PC-9 (cell line): ENCODE measurements at regions not wholly inside any gene's neighbourhood (a gene's known extent, or its start where the extent isn't known, plus 50 kb on each side); places are given as distances from the start of the nearest gene placed in this dataset.

Experiments
- BruUV-seq: library from RNA; stranded (reverse); fragments of 400-500 nt; replicated peaks from 2 replicates; lab custom pipeline; 2021; lab: Mats Ljungman, UMichigan
- CTCF ChIA-PET: fragments of 300-600 bp; sonication (Branson Sonifier 250); formaldehyde crosslinking; loops from one replicate; lab custom pipeline; 2022; ENCODE audit warnings: antibody characterized with exemption; lab: Charles Lee
- POLR2A ChIA-PET: fragments of 300-600 bp; sonication (Branson Sonifier 250); formaldehyde crosslinking; loops from one replicate; lab custom pipeline; 2022; ENCODE audit warnings: antibody characterized with exemption; ENCODE audit not compliant: unreplicated experiment; lab: Charles Lee
- DNase-seq, 2 experiments: peaks; one replicate each; pipeline versions ENCODE4 v3.0.0 to v3.0.0-alpha.2; 2015 to 2022; ENCODE audit warnings: mixed read lengths in 1 of 2
- H2AFZ ChIP-seq: fragments of 200-600 bp; sonication (generic); 2 replicates; pipeline ENCODE4 v1.8.1; 2017; ENCODE audit warnings: antibody characterized with exemption
- H3F3A ChIP-seq: fragments of 200-600 bp; sonication (generic); 2 replicates; pipeline ENCODE4 v1.8.1; 2017; ENCODE audit warnings: antibody characterized with exemption, mild to moderate bottlenecking, low read depth; ENCODE audit not compliant: insufficient read depth
- H3K27ac ChIP-seq: fragments of 200-600 bp; sonication (generic); 2 replicates; pipeline ENCODE4 v1.6.1; 2016; ENCODE audit warnings: mixed run types
- H3K27me3 ChIP-seq: fragments of 200-600 bp; sonication (generic); 2 replicates; pipeline ENCODE4 v1.6.1; 2016; ENCODE audit warnings: low read depth, mixed run types; ENCODE audit not compliant: insufficient read depth
- H3K36me3 ChIP-seq: fragments of 200-600 bp; sonication (generic); 2 replicates; pipeline ENCODE4 v1.6.1; 2016; ENCODE audit warnings: low read depth, mixed run types
- H3K4me1 ChIP-seq: fragments of 200-600 bp; sonication (generic); replicated peaks from 2 replicates; pipeline ENCODE4 v1.6.1; 2016; ENCODE audit warnings: mixed run types; ENCODE audit not compliant: insufficient read depth
- H3K4me2 ChIP-seq: fragments of 200-600 bp; sonication (generic); 2 replicates; pipeline ENCODE4 v1.6.1; 2017; ENCODE audit warnings: mixed run types
- H3K4me3 ChIP-seq: fragments of 200-600 bp; sonication (generic); 2 replicates; pipeline ENCODE4 v1.6.1; 2016; ENCODE audit warnings: mixed run types
- H3K79me2 ChIP-seq: fragments of 200-600 bp; sonication (generic); 2 replicates; pipeline ENCODE4 v1.6.1; 2017; ENCODE audit warnings: low read depth, mixed run types
- H3K9me2 ChIP-seq: fragments of 200-600 bp; sonication (generic); 2 replicates; pipeline ENCODE4 v1.8.1; 2017; ENCODE audit warnings: mild to moderate bottlenecking; ENCODE audit not compliant: insufficient read depth
- H3K9me3 ChIP-seq: fragments of 200-600 bp; sonication (generic); 2 replicates; pipeline ENCODE4 v1.8.1; 2016; ENCODE audit warnings: low read depth; ENCODE audit not compliant: insufficient read depth
- H4K20me1 ChIP-seq: fragments of 200-600 bp; sonication (generic); 2 replicates; pipeline ENCODE4 v1.8.1; 2017; ENCODE audit not compliant: insufficient read depth
- EZH2 ChIP-seq: fragments of 200-600 bp; sonication (generic); IDR thresholded peaks from 2 replicates; pipeline ENCODE4 v1.8.0; 2017; ENCODE audit warnings: antibody characterized with exemption, low read depth
- intact Hi-C: fragments of 100-400 bp; cut with micrococcal nuclease; formaldehyde crosslinking; loops from one replicate; pipeline ENCODE4 v1.10.0; 2022; ENCODE audit not compliant: unreplicated experiment
- TF ChIP-seq, protein P1 (sequence below): fragments of 200-600 bp; sonication (generic); conservative IDR thresholded peaks from 2 replicates; pipeline ENCODE4 v1.6.1; 2017; ENCODE audit warnings: mixed run types, antibody characterized with exemption, mild to moderate bottlenecking, moderate library complexity

DNA sequence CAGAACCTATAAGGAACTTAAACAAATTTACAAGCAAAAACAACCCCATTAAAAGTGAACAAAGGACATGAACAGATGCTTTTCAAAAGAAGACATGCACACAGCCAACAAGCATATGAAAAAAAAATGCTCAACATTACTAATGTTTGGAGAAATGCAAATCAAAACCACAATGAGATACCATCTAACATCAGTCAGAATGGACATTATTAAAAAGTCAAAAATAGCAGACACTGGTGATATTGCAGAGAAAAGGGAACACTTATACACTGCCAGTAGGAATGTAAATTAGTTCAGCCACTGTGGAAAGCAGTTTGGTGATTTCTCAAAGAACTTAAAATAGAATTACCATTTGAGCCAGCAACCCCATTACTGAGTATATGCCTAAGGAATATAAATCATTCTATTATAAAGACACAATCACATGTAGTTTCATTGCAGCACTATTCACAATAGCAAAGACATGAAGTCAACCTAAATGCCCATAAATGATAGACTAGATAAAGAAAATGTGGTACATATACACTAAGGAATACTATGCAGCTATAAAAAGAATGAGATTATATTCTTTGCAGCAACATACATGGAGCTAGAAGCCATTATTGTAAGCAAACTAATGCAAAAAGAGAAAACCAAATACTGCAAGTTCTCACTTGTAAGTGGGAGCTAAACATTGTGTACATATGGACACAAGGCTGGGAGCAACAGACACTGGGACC is 1509.4 kb downstream of the TECRL start:
- no peak overlapping the region for H2AFZ ChIP-seq
- H3K4me1 ChIP-seq, result no peaks in the 10 kb centered on the region
- no peak for DNase-seq
- no peaks in the 10 kb centered on the region for H4K20me1 ChIP-seq
- no peaks in the 10 kb centered on the region for H3K36me3 ChIP-seq
- H3K9me3 ChIP-seq, result no peaks in the 10 kb centered on the region
- no peaks in the 10 kb centered on the region for H3K9me2 ChIP-seq
- no peaks in the 10 kb centered on the region for H3K79me2 ChIP-seq
- CTCF ChIA-PET, result no interaction called here
- H3K4me2 ChIP-seq, result no peak overlapping the region
- no peak overlapping the region for H3K4me3 ChIP-seq
- intact Hi-C loops, result no loop called here
- no peak overlapping the region for H3K27ac ChIP-seq
- no peaks in the 10 kb centered on the region for H3K27me3 ChIP-seq
- no TSS peak for BruUV-seq
- no peaks in the 10 kb centered on the region for H3F3A ChIP-seq
- TF ChIP-seq, protein P1, sequence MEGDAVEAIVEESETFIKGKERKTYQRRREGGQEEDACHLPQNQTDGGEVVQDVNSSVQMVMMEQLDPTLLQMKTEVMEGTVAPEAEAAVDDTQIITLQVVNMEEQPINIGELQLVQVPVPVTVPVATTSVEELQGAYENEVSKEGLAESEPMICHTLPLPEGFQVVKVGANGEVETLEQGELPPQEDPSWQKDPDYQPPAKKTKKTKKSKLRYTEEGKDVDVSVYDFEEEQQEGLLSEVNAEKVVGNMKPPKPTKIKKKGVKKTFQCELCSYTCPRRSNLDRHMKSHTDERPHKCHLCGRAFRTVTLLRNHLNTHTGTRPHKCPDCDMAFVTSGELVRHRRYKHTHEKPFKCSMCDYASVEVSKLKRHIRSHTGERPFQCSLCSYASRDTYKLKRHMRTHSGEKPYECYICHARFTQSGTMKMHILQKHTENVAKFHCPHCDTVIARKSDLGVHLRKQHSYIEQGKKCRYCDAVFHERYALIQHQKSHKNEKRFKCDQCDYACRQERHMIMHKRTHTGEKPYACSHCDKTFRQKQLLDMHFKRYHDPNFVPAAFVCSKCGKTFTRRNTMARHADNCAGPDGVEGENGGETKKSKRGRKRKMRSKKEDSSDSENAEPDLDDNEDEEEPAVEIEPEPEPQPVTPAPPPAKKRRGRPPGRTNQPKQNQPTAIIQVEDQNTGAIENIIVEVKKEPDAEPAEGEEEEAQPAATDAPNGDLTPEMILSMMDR, result no peak
- TF ChIP-seq EZH2, result no peak
- POLR2A ChIA-PET, result no interaction called here

DNA sequence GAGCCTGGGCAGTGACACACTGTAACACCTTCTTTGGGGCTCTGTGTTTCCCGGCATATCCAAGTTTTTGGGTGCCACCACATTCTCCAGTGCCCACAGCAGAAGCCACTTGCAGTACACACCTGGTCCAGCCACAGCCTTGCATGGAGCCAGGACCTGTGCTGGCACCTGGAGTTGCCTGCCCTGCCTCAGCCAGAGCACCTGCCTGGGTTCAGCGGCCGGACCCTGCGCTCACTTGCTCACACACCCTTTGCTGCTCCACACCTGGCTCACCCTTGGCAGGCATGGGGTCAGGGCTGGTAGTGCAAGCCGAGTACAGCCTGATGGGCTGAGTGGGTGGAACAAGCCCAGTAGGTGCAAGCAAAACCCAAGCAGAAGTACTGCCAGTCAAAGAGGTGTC is 1511.1 kb downstream of the TECRL start:
- Histone ChIP-seq H2AFZ (no peak overlapping the region), H3K27me3 (no peaks in the 10 kb centered on the region), H3K9me2 (no peaks in the 10 kb centered on the region), H3K4me2 (no peak overlapping the region), H4K20me1 (no peaks in the 10 kb centered on the region), H3K9me3 (no peaks in the 10 kb centered on the region), H3F3A (no peaks in the 10 kb centered on the region), H3K4me3 (no peak overlapping the region), H3K79me2 (no peaks in the 10 kb centered on the region), H3K27ac (no peak overlapping the region), H3K4me1 (no peaks in the 10 kb centered on the region), H3K36me3 (no peaks in the 10 kb centered on the region)
- TF ChIP-seq EZH2, result no peak
- TF ChIP-seq, protein P1, result no peak
- CTCF ChIA-PET, result no interaction called here
- POLR2A ChIA-PET, result no interaction called here
- no TSS peak for BruUV-seq
- intact Hi-C loops, result no loop called here
- DNase-seq, result no peak

DNA sequence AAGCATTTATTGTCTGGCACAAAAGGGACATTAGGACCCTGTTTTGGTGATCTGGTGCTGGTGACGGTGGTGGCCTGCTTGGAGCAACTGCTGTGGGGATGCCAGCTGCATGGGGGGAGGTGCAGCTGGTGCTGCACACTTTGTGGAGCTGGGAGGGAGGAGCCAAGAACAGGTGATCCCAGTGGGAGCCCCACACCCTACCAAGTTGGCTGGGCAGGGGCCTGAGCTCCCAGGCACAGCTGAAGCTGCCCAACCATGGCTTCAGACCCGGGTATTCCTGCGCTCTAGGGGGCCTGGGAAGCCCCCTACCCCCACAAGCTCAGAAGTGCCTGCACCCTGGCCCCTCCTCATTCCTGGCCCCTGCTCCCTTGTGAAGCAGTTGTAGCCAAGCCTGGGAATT is 1512.5 kb downstream of the TECRL start:
- H3K9me2 ChIP-seq, result no peaks in the 10 kb centered on the region
- no peaks in the 10 kb centered on the region for H3F3A ChIP-seq
- no peaks in the 10 kb centered on the region for H3K27me3 ChIP-seq
- H4K20me1 ChIP-seq, result no peaks in the 10 kb centered on the region
- H3K27ac ChIP-seq, result no peak overlapping the region
- intact Hi-C loops, result no loop called here
- H3K4me2 ChIP-seq, result no peak overlapping the region
- H3K4me3 ChIP-seq, result no peak overlapping the region
- POLR2A ChIA-PET, result interaction anchor here (0.6 kb wide), 1 partner anchor 26 kb away, joined by 3 read pairs; no protein-coding TSS in a partner anchor
- no peak for DNase-seq
- no peaks in the 10 kb centered on the region for H3K4me1 ChIP-seq
- BruUV-seq, result no TSS peak
- H2AFZ ChIP-seq, result no peak overlapping the region
- no peaks in the 10 kb centered on the region for H3K36me3 ChIP-seq
- no peak for TF ChIP-seq EZH2
- TF ChIP-seq, protein P1, result no peak
- CTCF ChIA-PET, result no interaction called here
- no peaks in the 10 kb centered on the region for H3K9me3 ChIP-seq
- H3K79me2 ChIP-seq, result no peaks in the 10 kb centered on the region
